SK-N-SH (cell line): ENCODE measurements at regions not wholly inside any gene's neighbourhood (a gene's known extent, or its start where the extent isn't known, plus 50 kb on each side); places are given as distances from the start of the nearest gene placed in this dataset.

Experiments used
- CTCF ChIP-seq: fragments of 200-600 bp; sonication (generic); IDR thresholded peaks from 2 replicates; pipeline ENCODE4 v1.6.1; 2017; ENCODE audit warnings: antibody characterized with exemption, mild to moderate bottlenecking, moderate library complexity
- FOXM1 ChIP-seq: IDR thresholded peaks from 2 replicates; pipeline ENCODE4 v1.4.0; 2012; ENCODE audit warnings: low read depth, mild to moderate bottlenecking
- GABPA ChIP-seq: IDR thresholded peaks from 2 replicates; pipeline ENCODE4 v1.4.0; 2012; ENCODE audit warnings: low read depth, mild to moderate bottlenecking
- MAX ChIP-seq: IDR thresholded peaks from 2 replicates; pipeline ENCODE4 v1.4.0; 2012; ENCODE audit warnings: low read depth
- MXI1 ChIP-seq: IDR thresholded peaks from 2 replicates; pipeline ENCODE4 v1.6.1; 2012; ENCODE audit warnings: mild to moderate bottlenecking, low read depth, low read length, improper control_type of control experiment
- NFIC ChIP-seq: IDR thresholded peaks from 2 replicates; pipeline ENCODE4 v1.4.0; 2012; ENCODE audit warnings: borderline replicate concordance
- POLR2AphosphoS5 ChIP-seq: IDR thresholded peaks from 2 replicates; pipeline ENCODE4 v1.6.1; 2012; ENCODE audit warnings: low read depth, low read length
- RCOR1 ChIP-seq: fragments of 150-350 bp; IDR thresholded peaks from 2 replicates; pipeline ENCODE4 v1.6.1; 2017; ENCODE audit warnings: antibody characterized with exemption, low read length
- USF2 ChIP-seq: fragments of 150-350 bp; IDR thresholded peaks from 2 replicates; pipeline ENCODE4 v1.6.1; 2017; ENCODE audit warnings: antibody characterized with exemption, low read length, low read depth, borderline replicate concordance

GRCh38 chr2:45250176-45250575 is 240.9 kb upstream of the SIX2 start:
- no peak for TF ChIP-seq CTCF
- TF ChIP-seq RCOR1, result no peak
- TF ChIP-seq MXI1, result no peak
- no peak for TF ChIP-seq FOXM1
- no peak for TF ChIP-seq USF2
- no peak for TF ChIP-seq POLR2AphosphoS5
- no peak for TF ChIP-seq MAX
- no peak for TF ChIP-seq NFIC
- no peak for TF ChIP-seq GABPA
